Neural cell (in vitro differentiated cells): ENCODE measurements at regions not wholly inside any gene's neighbourhood (a gene's known extent, or its start where the extent isn't known, plus 50 kb on each side); places are given as distances from the start of the nearest gene placed in this dataset.

Experiments used
- H2AFZ ChIP-seq: fragments of 200-600, 300-800 bp; sonication (generic), shearing (Covaris generic); 2 replicates; pipeline ENCODE4 v1.6.0; 2014; ENCODE audit warnings: low read depth, mild to moderate bottlenecking, antibody characterized with exemption, low read length, moderate library complexity
- H3F3A ChIP-seq: fragments of 200-600 bp; shearing (Covaris generic); 2 replicates; pipeline ENCODE4 v1.6.1; 2016; ENCODE audit warnings: mild to moderate bottlenecking, moderate library complexity, mixed read lengths, antibody characterized with exemption, low read length; ENCODE audit not compliant: insufficient read depth, poor library complexity, severe bottlenecking
- H3K27ac ChIP-seq: fragments of 200-600, 300-800 bp; sonication (generic), shearing (Covaris generic); 2 replicates; pipeline ENCODE4 v1.5.1; 2014; ENCODE audit warnings: mild to moderate bottlenecking, low read length, moderate library complexity
- H3K27me3 ChIP-seq: fragments of 300-800, 200-600 bp; sonication (generic), shearing (Covaris generic); 2 replicates; pipeline ENCODE4 v1.6.0; 2014; ENCODE audit warnings: mild to moderate bottlenecking, low read depth, low read length, moderate library complexity; ENCODE audit not compliant: insufficient read depth
- H3K36me3 ChIP-seq: fragments of 300-800, 200-600 bp; sonication (generic), shearing (Covaris generic); 2 replicates; pipeline ENCODE4 v1.5.1; 2014; ENCODE audit warnings: mild to moderate bottlenecking, antibody characterized with exemption, low read length, moderate library complexity; ENCODE audit not compliant: insufficient read depth
- H3K4me2 ChIP-seq: fragments of 300-800, 200-600 bp; sonication (generic), shearing (Covaris generic); 2 replicates; pipeline ENCODE4 v1.6.0; 2014; ENCODE audit warnings: mild to moderate bottlenecking, low read length
- H3K4me3 ChIP-seq: fragments of 300-800, 200-600 bp; sonication (generic), shearing (Covaris generic); 2 replicates; pipeline ENCODE4 v1.5.1; 2014; ENCODE audit warnings: mild to moderate bottlenecking, low read length, moderate library complexity
- H3K79me2 ChIP-seq: fragments of 200-600 bp; shearing (Covaris generic); replicated peaks from 2 replicates; pipeline ENCODE4 v1.6.0; 2014; ENCODE audit warnings: mild to moderate bottlenecking, low read length, moderate library complexity; ENCODE audit not compliant: insufficient read depth
- H3K9ac ChIP-seq: fragments of 300-800, 200-600 bp; sonication (generic), shearing (Covaris generic); 2 replicates; pipeline ENCODE4 v1.6.1; 2016; ENCODE audit warnings: mild to moderate bottlenecking, low read length, mixed read lengths
- H3K9me2 ChIP-seq: fragments of 200-600 bp; shearing (Covaris generic); 2 replicates; pipeline ENCODE4 v1.6.1; 2016; ENCODE audit warnings: mild to moderate bottlenecking, low read length, mixed read lengths; ENCODE audit not compliant: insufficient read depth
- H3K9me3 ChIP-seq: fragments of 200-600, 300-800 bp; sonication (generic), shearing (Covaris generic); 2 replicates; pipeline ENCODE4 v1.6.1; 2016; ENCODE audit warnings: mild to moderate bottlenecking, mixed run types, low read length, moderate library complexity, mixed read lengths
- H4K20me1 ChIP-seq: fragments of 200-600 bp; shearing (Covaris generic); 2 replicates; pipeline ENCODE4 v1.6.1; 2016; ENCODE audit warnings: mild to moderate bottlenecking, mixed run types; ENCODE audit not compliant: insufficient read depth
- CTCF ChIP-seq: fragments of 450-650 bp; IDR thresholded peaks from 2 replicates; pipeline ENCODE4 v1.5.1; 2014; ENCODE audit warnings: antibody characterized with exemption, mild to moderate bottlenecking, moderate library complexity; ENCODE audit not compliant: poor library complexity, severe bottlenecking
- EP300 ChIP-seq: fragments of 450-650 bp; conservative IDR thresholded peaks from 2 replicates; pipeline ENCODE4 v1.6.1; 2014; ENCODE audit warnings: antibody characterized with exemption, mild to moderate bottlenecking, moderate library complexity; ENCODE audit not compliant: poor library complexity, severe bottlenecking
- EZH2 ChIP-seq: fragments of 200-600, 300-800 bp; shearing (Covaris generic), sonication (generic); IDR thresholded peaks from 2 replicates; pipeline ENCODE4 v1.6.1; 2014; ENCODE audit warnings: antibody characterized with exemption, low read length, borderline replicate concordance, mild to moderate bottlenecking; ENCODE audit not compliant: insufficient read depth, poor library complexity, severe bottlenecking
- MXI1 ChIP-seq: fragments of 450-650 bp; conservative IDR thresholded peaks from 2 replicates; pipeline ENCODE4 v1.6.1; 2014; ENCODE audit warnings: antibody characterized with exemption, mild to moderate bottlenecking; ENCODE audit not compliant: poor library complexity, severe bottlenecking
- POLR2AphosphoS5 ChIP-seq: IDR thresholded peaks from 2 replicates; pipeline ENCODE4 v1.6.1; 2012
- RAD21 ChIP-seq: fragments of 450-650 bp; conservative IDR thresholded peaks from 2 replicates; pipeline ENCODE4 v1.6.1; 2014; ENCODE audit warnings: antibody characterized with exemption, mild to moderate bottlenecking, moderate library complexity
- REST ChIP-seq: IDR thresholded peaks from 2 replicates; pipeline ENCODE4 v1.6.1; 2012; ENCODE audit warnings: borderline replicate concordance
- SMC3 ChIP-seq: fragments of 450-650 bp; conservative IDR thresholded peaks from 2 replicates; pipeline ENCODE4 v1.6.1; 2014; ENCODE audit warnings: antibody characterized with exemption, mild to moderate bottlenecking, moderate library complexity; ENCODE audit not compliant: poor library complexity
- TAF1 ChIP-seq: IDR thresholded peaks from 2 replicates; pipeline ENCODE4 v1.6.1; 2012; ENCODE audit warnings: low read depth

- Histone ChIP-seq H3F3A (no peaks in the 10 kb centered on the region), H3K27me3 (no peaks in the 10 kb centered on the region), H2AFZ (no peak overlapping the region), H3K9ac (no peak overlapping the region), H3K9me3 (no peaks in the 10 kb centered on the region), H3K27ac (no peak overlapping the region), H3K9me2 (no peaks in the 10 kb centered on the region), H3K79me2 (no peaks in the 10 kb centered on the region), H3K36me3 (no peaks in the 10 kb centered on the region), H4K20me1 (no peaks in the 10 kb centered on the region), H3K4me3 (no peak overlapping the region), H3K4me2 (no peak overlapping the region)
- no peak for TF ChIP-seq CTCF
- TF ChIP-seq SMC3 = no peak
- no peak for TF ChIP-seq RAD21
- TF ChIP-seq MXI1 = no peak
- no peak for TF ChIP-seq EZH2
- TF ChIP-seq POLR2AphosphoS5 = no peak
- no peak for TF ChIP-seq REST
- no peak for TF ChIP-seq TAF1
- no peak for TF ChIP-seq EP300
Observed at GRCh38 chr2:222794585-222795449, 66.0 kb upstream of the ACSL3 start.

- H3K9me2 ChIP-seq = no peaks in the 10 kb centered on the region
- no peak overlapping the region for H3K27ac ChIP-seq
- no peaks in the 10 kb centered on the region for H3K27me3 ChIP-seq
- no peaks in the 10 kb centered on the region for H4K20me1 ChIP-seq
- H3K9me3 ChIP-seq = no peaks in the 10 kb centered on the region
- TF ChIP-seq POLR2AphosphoS5 (no peak), SMC3 (no peak), CTCF (no peak), TAF1 (no peak), EP300 (no peak), REST (no peak), MXI1 (no peak), RAD21 (no peak), EZH2 (no peak)
- no peaks in the 10 kb centered on the region for H3K79me2 ChIP-seq
- H3K9ac ChIP-seq = no peak overlapping the region
- no peaks in the 10 kb centered on the region for H3K36me3 ChIP-seq
- H2AFZ ChIP-seq = no peak overlapping the region
- H3K4me2 ChIP-seq = no peak overlapping the region
- H3F3A ChIP-seq = no peaks in the 10 kb centered on the region
- H3K4me3 ChIP-seq = no peak overlapping the region
Observed at GRCh38 chr2:222795450-222796357, 65.1 kb upstream of the ACSL3 start.
